H1 (cell line): ENCODE measurements at regions not wholly inside any gene's neighbourhood (a gene's known extent, or its start where the extent isn't known, plus 50 kb on each side); places are given as distances from the start of the nearest gene placed in this dataset.

Source experiments
- CTCF ChIA-PET: fragments of 300-600 bp; sonication (Branson Sonifier 250); formaldehyde crosslinking; loops from one replicate; lab custom pipeline; 2021; ENCODE audit not compliant: partially characterized antibody; lab: Charles Lee
- POLR2A ChIA-PET: fragments of 300-600 bp; sonication (Branson Sonifier 250); formaldehyde crosslinking; loops from one replicate; lab custom pipeline; 2021; ENCODE audit warnings: inconsistent platforms; ENCODE audit not compliant: partially characterized antibody; lab: Charles Lee
- DNase-seq, 2 experiments: peaks; one replicate each; pipeline versions ENCODE4 v3.0.0 to v3.0.0-alpha.2; 2010 to 2022; ENCODE audit warnings: low spot score in 2 of 2, low read depth in 1 of 2, mixed read lengths in 1 of 2
- FAIRE-seq: peaks from 2 replicates; lab custom pipeline; 2011; peaks lifted over from hg19 to GRCh38; lab: Jason Lieb, UNC
- H2AFZ ChIP-seq: 2 replicates; pipeline ENCODE4 v1.8.1; 2012; ENCODE audit warnings: low read length, inconsistent platforms
- H2AK5ac ChIP-seq: 2 replicates; pipeline ENCODE4 v1.6.1; 2013; ENCODE audit warnings: low read depth, low read length
- H2BK120ac ChIP-seq: replicated peaks from 2 replicates; pipeline ENCODE3; 2013; ENCODE audit warnings: low read depth, low read length, inconsistent platforms
- H2BK12ac ChIP-seq: 2 replicates; pipeline ENCODE4 v1.6.1; 2013; ENCODE audit warnings: low read depth, low read length
- H2BK15ac ChIP-seq: 2 replicates; pipeline ENCODE4 v1.6.1; 2013; ENCODE audit warnings: low read length
- H2BK20ac ChIP-seq: 2 replicates; pipeline ENCODE4 v1.6.1; 2013; ENCODE audit warnings: low read length
- H2BK5ac ChIP-seq: 2 replicates; pipeline ENCODE4 v1.6.1; 2013; ENCODE audit warnings: low read depth, low read length
- H3K14ac ChIP-seq: 2 replicates; pipeline ENCODE4 v1.6.1; 2013; ENCODE audit warnings: inconsistent platforms; ENCODE audit not compliant: insufficient read length
- H3K18ac ChIP-seq: 2 replicates; pipeline ENCODE4 v1.6.1; 2013; ENCODE audit warnings: low read length; ENCODE audit errors: extremely low read depth
- H3K23ac ChIP-seq: 2 replicates; pipeline ENCODE4 v1.6.1; 2013; ENCODE audit warnings: inconsistent platforms; ENCODE audit not compliant: insufficient read length
- H3K23me2 ChIP-seq: 2 replicates; pipeline ENCODE4 v1.6.1; 2013; ENCODE audit warnings: low read depth, low read length
- H3K27ac ChIP-seq: 2 replicates; pipeline ENCODE4 v1.6.1; 2011; ENCODE audit warnings: low read depth, low read length, inconsistent platforms
- H3K27me3 ChIP-seq, 4 experiments: replicated peaks in 1 of 4; 1 replicate in 1 of 4; 2 replicates in 3 of 4; pipeline versions ENCODE4 v1.6.1 to v1.8.1; 2011 to 2013; ENCODE audit warnings: low read length in 3 of 4, mild to moderate bottlenecking in 3 of 4, inconsistent platforms in 2 of 4, mixed read lengths in 2 of 4, moderate library complexity in 1 of 4; ENCODE audit not compliant: control insufficient read depth in 3 of 4, insufficient read depth in 3 of 4; ENCODE audit errors: extremely low read depth in 1 of 4
- H3K36me3 ChIP-seq, 4 experiments: 2 replicates each; pipeline versions ENCODE4 v1.6.1 to v1.8.1; 2011 to 2013; ENCODE audit warnings: mild to moderate bottlenecking in 4 of 4, low read length in 3 of 4, moderate library complexity in 2 of 4, control low read depth in 1 of 4, inconsistent platforms in 1 of 4; ENCODE audit not compliant: insufficient read depth in 4 of 4, control insufficient read depth in 2 of 4
- H3K4ac ChIP-seq: replicated peaks from 2 replicates; pipeline ENCODE3; 2013; ENCODE audit warnings: low read length, low read depth, mixed read lengths, inconsistent platforms; ENCODE audit not compliant: insufficient read length
- H3K4me1 ChIP-seq, 4 experiments: replicated peaks in 1 of 4; 1 replicate in 1 of 4; 2 replicates in 3 of 4; pipeline versions ENCODE4 v1.6.1 to v1.8.1; 2011 to 2013; ENCODE audit warnings: low read length in 3 of 4, inconsistent platforms in 2 of 4, mixed read lengths in 1 of 4; ENCODE audit not compliant: insufficient read depth in 4 of 4, control insufficient read depth in 3 of 4
- H3K4me2 ChIP-seq, 2 experiments: 2 replicates each; pipeline versions ENCODE4 v1.6.1 to v1.8.1; 2011 to 2013; ENCODE audit warnings: low read depth in 2 of 2, low read length in 2 of 2, control low read depth in 1 of 2, inconsistent platforms in 1 of 2, mild to moderate bottlenecking in 1 of 2; ENCODE audit not compliant: insufficient read depth in 1 of 2
- H3K4me3 ChIP-seq, 4 experiments: fragments of 200-600, 300-600 bp in 1 of 4; sonication (generic), shearing (Covaris generic), sonication (Bioruptor Twin) in 1 of 4; 2 replicates each; pipeline versions ENCODE4 v1.5.1 to v1.8.1; 2011 to 2016; ENCODE audit warnings: low read length in 4 of 4, low read depth in 3 of 4, control low read depth in 2 of 4, inconsistent platforms in 2 of 4, mild to moderate bottlenecking in 2 of 4, mixed read lengths in 1 of 4, moderate library complexity in 1 of 4; ENCODE audit not compliant: insufficient read depth in 2 of 4; ENCODE audit errors: extremely low read depth in 1 of 4
- H3K56ac ChIP-seq: replicated peaks from 2 replicates; pipeline ENCODE3; 2013; ENCODE audit warnings: low read depth, mild to moderate bottlenecking, mixed read lengths, low read length, inconsistent platforms; ENCODE audit not compliant: insufficient read length
- H3K79me1 ChIP-seq: 2 replicates; pipeline ENCODE4 v1.6.1; 2013; ENCODE audit warnings: low read depth, low read length, control low read depth
- H3K79me2 ChIP-seq, 2 experiments: 2 replicates each; pipeline versions ENCODE4 v1.6.1 to v1.8.1; 2012 to 2013; ENCODE audit warnings: low read length in 2 of 2, mild to moderate bottlenecking in 2 of 2, inconsistent platforms in 1 of 2; ENCODE audit not compliant: insufficient read depth in 2 of 2, control insufficient read depth in 1 of 2
- H3K9ac ChIP-seq, 4 experiments: replicated peaks in 1 of 4; 1 replicate in 1 of 4; 2 replicates in 3 of 4; pipeline versions ENCODE4 v1.6.1 to v1.8.1; 2011 to 2013; ENCODE audit warnings: low read depth in 3 of 4, low read length in 3 of 4, control low read depth in 2 of 4, mild to moderate bottlenecking in 2 of 4, moderate library complexity in 2 of 4, inconsistent platforms in 1 of 4; ENCODE audit errors: extremely low read depth in 1 of 4
- H3K9me3 ChIP-seq, 2 experiments: 2 replicates each; pipeline versions ENCODE4 v1.6.1 to v1.8.1; 2012 to 2013; ENCODE audit warnings: mild to moderate bottlenecking in 2 of 2, moderate library complexity in 2 of 2, control low read depth in 1 of 2, inconsistent platforms in 1 of 2, low read depth in 1 of 2, low read length in 1 of 2, mixed read lengths in 1 of 2; ENCODE audit not compliant: insufficient read depth in 2 of 2
- H4K20me1 ChIP-seq, 2 experiments: replicated peaks in 1 of 2; 2 replicates each; pipeline versions ENCODE3 to v1.8.1; 2011 to 2013; ENCODE audit warnings: inconsistent platforms in 2 of 2, low read length in 2 of 2, mild to moderate bottlenecking in 1 of 2; ENCODE audit not compliant: insufficient read depth in 2 of 2, control insufficient read depth in 1 of 2
- H4K5ac ChIP-seq: 2 replicates; pipeline ENCODE4 v1.6.1; 2013; ENCODE audit warnings: low read length, low read depth, mixed read lengths, inconsistent platforms; ENCODE audit not compliant: insufficient read length
- H4K8ac ChIP-seq: 2 replicates; pipeline ENCODE4 v1.8.0; 2013; ENCODE audit warnings: mild to moderate bottlenecking, moderate library complexity, low read length, inconsistent platforms; ENCODE audit not compliant: insufficient read depth; ENCODE audit errors: extremely low read depth
- H4K91ac ChIP-seq: replicated peaks from 2 replicates; pipeline ENCODE3; 2013; ENCODE audit warnings: low read length, mixed read lengths, inconsistent platforms; ENCODE audit not compliant: insufficient read length
- ASH2L ChIP-seq: fragments of 200-600, 300-600 bp; sonication (generic); IDR thresholded peaks from one replicate; pipeline ENCODE4 v1.7.1; 2017; ENCODE audit warnings: low read length
- BACH1 ChIP-seq: IDR thresholded peaks from 2 replicates; pipeline ENCODE4 v1.6.1; 2012; ENCODE audit warnings: low read length, improper control_type of control experiment
- CEBPB ChIP-seq: IDR thresholded peaks from 2 replicates; pipeline ENCODE4 v1.6.1; 2012; ENCODE audit warnings: low read depth, low read length
- CHD2 ChIP-seq: IDR thresholded peaks from 2 replicates; pipeline ENCODE4 v1.6.1; 2012; ENCODE audit warnings: low read length, improper control_type of control experiment
- CREB1 ChIP-seq: IDR thresholded peaks from 2 replicates; pipeline ENCODE4 v1.6.1; 2012; ENCODE audit warnings: inconsistent platforms
- CTBP2 ChIP-seq: IDR thresholded peaks from 2 replicates; pipeline ENCODE4 v1.7.0; 2011; ENCODE audit warnings: borderline replicate concordance, mild to moderate bottlenecking, moderate library complexity, mixed read lengths, low read length; ENCODE audit not compliant: insufficient read depth, insufficient read length
- CTCF ChIP-seq, 3 experiments: IDR thresholded peaks; 1 replicate in 2 of 3; 2 replicates in 1 of 3; pipeline versions ENCODE4 v1.5.1 to v1.6.1; 2011; ENCODE audit warnings: low read length in 3 of 3, mild to moderate bottlenecking in 3 of 3, inconsistent platforms in 2 of 3, low read depth in 1 of 3, moderate library complexity in 1 of 3; ENCODE audit not compliant: insufficient read depth in 1 of 3; ENCODE audit errors: control extremely low read depth in 1 of 3
- GTF2F1 ChIP-seq: IDR thresholded peaks from 2 replicates; pipeline ENCODE4 v1.6.1; 2012; ENCODE audit warnings: low read depth, low read length, improper control_type of control experiment, borderline replicate concordance
- POLR2AphosphoS5 ChIP-seq: IDR thresholded peaks from 2 replicates; pipeline ENCODE4 v1.6.1; 2011; ENCODE audit warnings: low read depth, low read length
- RFX5 ChIP-seq: IDR thresholded peaks from 2 replicates; pipeline ENCODE4 v1.6.1; 2011; ENCODE audit warnings: low read depth, low read length, improper control_type of control experiment, borderline replicate concordance
- SP1 ChIP-seq: IDR thresholded peaks from 2 replicates; pipeline ENCODE4 v1.6.1; 2011; ENCODE audit warnings: low read depth, low read length
- SP2 ChIP-seq: IDR thresholded peaks from 2 replicates; pipeline ENCODE4 v1.6.1; 2012; ENCODE audit warnings: mild to moderate bottlenecking, low read length, inconsistent platforms
- SUZ12 ChIP-seq: fragments of 200-600 bp; sonication (generic); IDR thresholded peaks from 2 replicates; pipeline ENCODE4 v1.6.1; 2012; ENCODE audit warnings: mild to moderate bottlenecking, inconsistent platforms, low read length, moderate library complexity, mixed read lengths
- TCF12 ChIP-seq: IDR thresholded peaks from 2 replicates; pipeline ENCODE4 v1.6.1; 2011; ENCODE audit warnings: low read depth, mild to moderate bottlenecking, low read length
- WGBS, 2 experiments: shearing (Covaris generic) in 1 of 2; methylation state at CpG; one replicate each; pipeline versions ENCODE4 v1.1.6 to v1.1.7; 2013 to 2015; ENCODE audit warnings: low lambda C conversion rate in 2 of 2, mixed read lengths in 2 of 2, inconsistent platforms in 1 of 2, low coverage in 1 of 2, missing lambda C conversion rate in 1 of 2; ENCODE audit not compliant: insufficient replicate concordance in 2 of 2, insufficient coverage in 1 of 2, insufficient read length in 1 of 2; ENCODE audit errors: extremely low coverage in 1 of 2, missing lambda C conversion rate in 1 of 2; 5-methylcytosine and 5-hydroxymethylcytosine counted together

- Histone ChIP-seq H2BK120ac (no peak overlapping the region), H3K18ac (no peak overlapping the region)
- no peak for DNase-seq
Observed at GRCh38 chr3:148588291-148588690, 109.4 kb upstream of the AGTR1 start.

More at GRCh38 chr3:148588291-148588690, 109.4 kb upstream of the AGTR1 start:
- Histone ChIP-seq H3K23me2 (no peaks in the 10 kb centered on the region), H3K27ac (no peak overlapping the region), H2BK12ac (no peak overlapping the region), H3K23ac (no peak overlapping the region), H2BK20ac (no peak overlapping the region), H3K4me3 (no peak overlapping the region), H2AK5ac (no peak overlapping the region), H3K79me1 (no peaks in the 10 kb centered on the region), H4K8ac (no peak overlapping the region), H4K20me1 (no peaks in the 10 kb centered on the region), H2BK15ac (no peak overlapping the region), H3K4me1 (no peaks in the 10 kb centered on the region), H3K36me3 (no peaks in the 10 kb centered on the region), H3K4ac (no peak overlapping the region), H4K5ac (no peak overlapping the region), H3K9me3 (no peaks in the 10 kb centered on the region), H4K91ac (no peak overlapping the region), H3K4me2 (no peak overlapping the region), H3K14ac (no peak overlapping the region), H2AFZ (no peak overlapping the region), H3K27me3 (no peaks in the 10 kb centered on the region), H2BK5ac (no peak overlapping the region)
- no peak for FAIRE-seq
- CTCF ChIA-PET, result no interaction called here
- 100% methylated on average over 2 of the region's 2 CpGs; no CpG with 5 or more reads in 1 of the 2 experiments for WGBS, 2 experiments
- TF ChIP-seq CREB1, result no peak
- TF ChIP-seq TCF12, result no peak
- TF ChIP-seq CEBPB, result no peak
- TF ChIP-seq BACH1, result no peak
- no peak for TF ChIP-seq ASH2L
- no peak for TF ChIP-seq CTCF (IDR thresholded peaks at IDR 0.05; ENCODE audit: control extremely low read depth in 1 of 3, insufficient read depth in 1 of 3, low read depth in 1 of 3, low read length in 3 of 3)
- no peak for TF ChIP-seq POLR2AphosphoS5
- TF ChIP-seq SP2, result no peak
- no peak for TF ChIP-seq GTF2F1
- no peak for TF ChIP-seq CHD2
- no peak for TF ChIP-seq SUZ12
- TF ChIP-seq RFX5, result no peak
- no peak for TF ChIP-seq SP1
- TF ChIP-seq CTBP2, result no peak
- TF ChIP-seq, all 59 proteins: peak for 0
- POLR2A ChIA-PET, result no interaction called here
- no peak overlapping the region for H3K9ac ChIP-seq
- no peaks in the 10 kb centered on the region for H3K79me2 ChIP-seq
- H3K56ac ChIP-seq, result no peak overlapping the region
